ENCODE measurements at regions not wholly inside any gene's neighbourhood (a gene's known extent, or its start where the extent isn't known, plus 50 kb on each side); places are given as distances from the start of the nearest gene placed in this dataset.
A peak's percentile ranks its signal among the peaks of the same experiment; 100 is the strongest.
"Not testable (repeated sequence)": the region's sequence is repeated elsewhere in the genome, so short reads cannot be mapped to it uniquely, and the experiment has no call there.

- TF ChIP-seq CTCF (IDR thresholded peaks at IDR 0.05; ENCODE audit: insufficient read depth, low read depth, low read length), result no peak
- no peak for DNase-seq (ENCODE audit: low read depth)
- no peak overlapping the region for H3K4me3 ChIP-seq (ENCODE audit: low read depth, low read length)
Measured at GRCh38 chr12:9326085-9326484, 117.9 kb upstream of the PZP start.

GRCh38 chr12:9325471-9325870 is 117.3 kb upstream of the PZP start:
- no peak for DNase-seq (ENCODE audit: low read depth)

GRCh38 chr12:9324782-9325181 is 116.6 kb upstream of the PZP start:
- DNase-seq (ENCODE audit: low read depth), result no peak
- TF ChIP-seq CTCF (IDR thresholded peaks at IDR 0.05; ENCODE audit: insufficient read depth, low read depth, low read length), result no peak
- no peak overlapping the region for H3K4me3 ChIP-seq (ENCODE audit: low read depth, low read length)

More at GRCh38 chr12:9325471-9325870, 117.3 kb upstream of the PZP start:
- H3K4me3 ChIP-seq (ENCODE audit: low read depth, low read length), result no peak overlapping the region
- no peak for TF ChIP-seq CTCF (IDR thresholded peaks at IDR 0.05; ENCODE audit: insufficient read depth, low read depth, low read length)

GRCh38 chr12:9323144-9323681 is 115.0 kb upstream of the PZP start:
- DNase-seq (ENCODE audit: low read depth), result no peak
- no peak overlapping the region for H3K4me3 ChIP-seq (ENCODE audit: low read depth, low read length)
- no peak for TF ChIP-seq CTCF (IDR thresholded peaks at IDR 0.05; ENCODE audit: insufficient read depth, low read depth, low read length)

- no peak for TF ChIP-seq CTCF (IDR thresholded peaks at IDR 0.05; ENCODE audit: insufficient read depth, low read depth, low read length)
Measured at GRCh38 chr12:9319842-9320173, 111.6 kb upstream of the PZP start.

GRCh38 chr12:9319044-9319841 is 111.0 kb upstream of the PZP start:
- DNase-seq (ENCODE audit: low read depth), result no peak
- TF ChIP-seq CTCF (IDR thresholded peaks at IDR 0.05; ENCODE audit: insufficient read depth, low read depth, low read length), result peak; percentile 47

More at GRCh38 chr12:9319842-9320173, 111.6 kb upstream of the PZP start:
- DNase-seq (ENCODE audit: low read depth), result no peak
- H3K4me3 ChIP-seq (ENCODE audit: low read depth, low read length), result no peak overlapping the region

GRCh38 chr12:9313479-9313878 is 105.3 kb upstream of the PZP start:
- not testable (repeated sequence) for DNase-seq (ENCODE audit: low read depth); H3K4me3 ChIP-seq (ENCODE audit: low read depth, low read length)

More at GRCh38 chr12:9319044-9319841, 111.0 kb upstream of the PZP start:
- no peak overlapping the region for H3K4me3 ChIP-seq (ENCODE audit: low read depth, low read length)

- not testable (repeated sequence) for DNase-seq (ENCODE audit: low read depth); H3K4me3 ChIP-seq (ENCODE audit: low read depth, low read length)
Measured at GRCh38 chr12:9312406-9313392, 104.5 kb upstream of the PZP start.

GRCh38 chr12:9311454-9311853 is 103.3 kb upstream of the PZP start:
- H3K4me3 ChIP-seq (ENCODE audit: low read depth, low read length); DNase-seq (ENCODE audit: low read depth): not testable (repeated sequence)

GRCh38 chr12:9310645-9311044 is 102.5 kb upstream of the PZP start:
- not testable (repeated sequence) for DNase-seq (ENCODE audit: low read depth); H3K4me3 ChIP-seq (ENCODE audit: low read depth, low read length)

Measured in fibroblast of villous mesenchyme (primary cell).